ENCODE measurements at regions not wholly inside any gene's neighbourhood (a gene's known extent, or its start where the extent isn't known, plus 50 kb on each side); places are given as distances from the start of the nearest gene placed in this dataset.

DNA sequence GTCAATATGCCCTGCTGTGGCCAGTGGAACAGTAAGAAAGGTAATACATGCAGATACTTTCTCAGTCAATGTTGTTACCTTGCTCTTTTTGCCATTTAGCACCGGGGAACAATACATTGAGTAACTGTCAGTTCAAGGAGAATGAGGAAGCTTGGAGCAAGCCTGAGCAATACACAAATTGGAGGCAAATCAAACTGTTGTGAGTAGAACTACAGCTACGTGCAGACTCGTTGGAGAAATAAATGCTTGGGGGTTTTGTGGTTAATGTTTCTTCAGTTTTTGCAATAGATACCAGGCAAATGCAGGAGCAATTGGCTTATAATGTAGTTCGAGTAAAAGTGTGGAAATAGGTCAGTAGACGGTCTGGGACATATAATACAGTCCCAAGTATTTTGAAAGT is 587.3 kb upstream of the ROBO1 start:
- TF ChIP-seq, protein P1, sequence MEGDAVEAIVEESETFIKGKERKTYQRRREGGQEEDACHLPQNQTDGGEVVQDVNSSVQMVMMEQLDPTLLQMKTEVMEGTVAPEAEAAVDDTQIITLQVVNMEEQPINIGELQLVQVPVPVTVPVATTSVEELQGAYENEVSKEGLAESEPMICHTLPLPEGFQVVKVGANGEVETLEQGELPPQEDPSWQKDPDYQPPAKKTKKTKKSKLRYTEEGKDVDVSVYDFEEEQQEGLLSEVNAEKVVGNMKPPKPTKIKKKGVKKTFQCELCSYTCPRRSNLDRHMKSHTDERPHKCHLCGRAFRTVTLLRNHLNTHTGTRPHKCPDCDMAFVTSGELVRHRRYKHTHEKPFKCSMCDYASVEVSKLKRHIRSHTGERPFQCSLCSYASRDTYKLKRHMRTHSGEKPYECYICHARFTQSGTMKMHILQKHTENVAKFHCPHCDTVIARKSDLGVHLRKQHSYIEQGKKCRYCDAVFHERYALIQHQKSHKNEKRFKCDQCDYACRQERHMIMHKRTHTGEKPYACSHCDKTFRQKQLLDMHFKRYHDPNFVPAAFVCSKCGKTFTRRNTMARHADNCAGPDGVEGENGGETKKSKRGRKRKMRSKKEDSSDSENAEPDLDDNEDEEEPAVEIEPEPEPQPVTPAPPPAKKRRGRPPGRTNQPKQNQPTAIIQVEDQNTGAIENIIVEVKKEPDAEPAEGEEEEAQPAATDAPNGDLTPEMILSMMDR (IDR thresholded peaks at IDR 0.05): no peak
- TF ChIP-seq POLR2A (IDR thresholded peaks at IDR 0.05): no peak
